ENCODE measurements at regions not wholly inside any gene's neighbourhood (a gene's known extent, or its start where the extent isn't known, plus 50 kb on each side); places are given as distances from the start of the nearest gene placed in this dataset.

DNA sequence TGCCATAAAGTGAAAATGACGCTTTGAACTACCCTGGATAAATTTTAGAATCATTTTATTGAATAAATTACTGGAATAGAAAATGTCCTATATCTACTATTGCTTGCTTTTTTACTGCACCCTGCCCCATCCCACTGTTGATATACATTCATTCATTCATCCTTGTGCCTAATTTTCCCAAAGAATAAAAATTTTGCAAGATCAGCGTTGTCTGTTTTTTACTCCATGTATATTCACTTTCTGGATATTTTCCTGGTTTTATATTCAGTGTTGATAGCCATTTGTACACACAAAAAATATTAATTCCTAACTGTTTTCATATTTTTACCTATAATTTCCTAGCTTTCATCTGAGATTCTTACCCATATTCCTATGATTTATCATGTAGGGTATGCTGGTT lies 262.9 kb upstream of the MAGI2 start:
- DNase-seq (ENCODE audit: low read depth in 3 of 3) = no peak

DNA sequence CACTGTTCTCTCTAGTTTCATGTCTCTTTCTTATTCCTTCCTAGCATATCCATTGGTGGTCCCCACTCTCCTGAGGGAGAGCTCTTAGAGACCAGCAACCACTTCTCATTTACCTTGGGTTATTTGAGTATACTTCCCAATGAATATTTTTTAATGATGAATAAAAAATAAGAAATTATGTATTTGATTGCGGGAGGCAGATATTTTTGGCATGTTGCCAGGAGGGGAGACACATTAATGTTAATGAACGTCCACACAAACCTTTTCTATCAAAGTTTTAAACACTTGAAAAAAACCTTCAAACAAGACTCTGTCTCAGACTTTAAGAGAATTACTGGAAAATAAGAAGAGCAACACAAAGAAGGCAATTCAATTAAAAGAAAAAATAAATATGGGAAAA lies 260.6 kb upstream of the MAGI2 start:
- DNase-seq (ENCODE audit: low read depth in 3 of 3) = no peak

DNA sequence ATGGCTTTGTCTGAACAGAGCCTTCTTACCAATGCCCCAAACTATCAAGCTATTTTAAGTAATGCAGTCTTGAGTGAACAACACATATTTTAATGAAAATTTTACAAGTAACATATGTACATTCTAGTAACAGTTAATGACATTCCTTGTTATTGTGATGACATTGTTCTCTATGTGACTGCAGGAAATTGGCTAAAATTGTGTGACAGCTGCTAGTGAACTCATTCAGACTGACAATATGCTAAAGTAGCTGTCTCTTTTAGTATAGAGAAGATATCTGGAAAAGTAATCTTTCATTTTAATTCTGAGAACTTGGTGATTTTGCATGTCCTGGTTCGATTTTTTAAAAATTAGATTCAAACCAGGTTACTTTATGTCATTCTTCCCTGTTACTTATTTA lies 259.8 kb upstream of the MAGI2 start:
- no peak for DNase-seq (ENCODE audit: low read depth in 3 of 3)

DNA sequence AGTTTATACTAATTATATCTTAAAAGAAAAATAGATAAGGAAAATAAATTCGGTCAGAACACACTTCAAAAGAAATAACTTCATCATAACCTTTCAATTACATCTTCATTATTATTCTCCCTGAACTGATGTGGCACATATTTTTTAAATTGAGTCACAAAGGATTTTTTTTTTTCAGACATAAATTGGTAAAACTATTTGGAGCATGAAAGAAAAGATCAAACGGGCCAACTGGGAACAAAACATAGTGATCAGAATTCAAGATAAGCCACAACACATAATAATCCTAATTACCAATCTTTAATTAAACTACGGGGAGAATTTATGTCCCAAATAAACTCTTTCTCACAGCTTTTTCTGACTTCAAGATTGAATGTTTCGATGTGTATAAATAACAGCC lies 258.2 kb upstream of the MAGI2 start:
- no peak for DNase-seq (ENCODE audit: low read depth in 3 of 3)

DNA sequence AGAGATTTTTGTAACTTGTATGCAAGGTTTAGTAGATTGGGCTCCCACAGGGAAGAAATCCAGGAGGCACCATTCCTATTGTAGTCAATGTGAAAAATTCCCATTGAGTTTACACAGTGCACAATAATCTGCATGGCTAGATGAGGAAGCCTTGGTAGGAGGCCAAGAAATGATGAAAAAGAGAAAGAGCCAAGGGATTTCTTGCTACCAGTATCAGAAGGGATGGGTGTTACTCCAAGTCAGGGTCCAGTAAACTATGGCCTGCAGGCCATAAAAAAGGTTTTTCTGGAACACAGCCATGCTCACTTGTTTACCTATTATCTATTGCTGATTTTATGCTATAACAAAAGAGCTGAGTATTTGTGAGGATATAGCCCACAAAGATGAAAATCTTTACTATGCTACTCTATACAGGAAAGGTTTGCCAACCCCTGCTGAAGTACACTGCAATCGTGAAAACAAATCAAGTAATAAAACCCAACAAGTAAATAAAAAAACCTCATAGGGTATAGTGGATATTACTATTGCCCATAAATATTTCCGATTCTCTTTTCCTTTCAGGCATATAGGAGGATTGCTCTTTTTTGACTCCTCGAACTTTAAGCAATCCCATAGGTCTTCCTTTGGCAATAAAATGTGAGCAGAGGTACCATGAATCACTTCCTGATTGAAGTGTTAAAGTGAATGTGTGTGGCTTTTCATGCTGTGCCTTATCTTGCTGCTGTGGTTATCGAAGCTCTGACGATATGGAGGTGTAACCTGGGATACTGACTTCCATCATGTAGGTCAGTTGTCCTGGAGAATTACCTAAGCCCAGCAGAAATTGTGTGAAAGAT lies 256.3 kb upstream of the MAGI2 start:
- DNase-seq (ENCODE audit: low read depth in 3 of 3) = no peak

DNA sequence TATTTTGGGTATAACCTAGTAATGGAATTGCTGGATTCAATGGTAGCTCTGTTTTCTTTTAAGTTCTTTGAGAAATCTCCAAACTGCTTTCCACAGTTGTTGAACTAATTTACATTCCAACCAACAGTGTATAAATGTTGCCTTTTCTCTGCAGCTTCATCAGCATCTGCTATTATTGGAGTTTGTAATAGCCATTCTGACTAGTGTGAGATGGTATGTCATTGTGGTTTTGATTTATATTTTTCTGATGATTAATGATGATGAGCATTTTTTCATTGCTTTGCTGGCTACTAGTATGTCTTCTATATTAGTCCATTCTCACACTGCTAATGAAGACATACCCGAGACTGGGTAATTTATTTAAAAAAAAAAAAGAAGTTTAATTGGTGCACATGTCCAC lies 248.6 kb upstream of the MAGI2 start:
- DNase-seq (ENCODE audit: low read depth in 3 of 3) = no peak

DNA sequence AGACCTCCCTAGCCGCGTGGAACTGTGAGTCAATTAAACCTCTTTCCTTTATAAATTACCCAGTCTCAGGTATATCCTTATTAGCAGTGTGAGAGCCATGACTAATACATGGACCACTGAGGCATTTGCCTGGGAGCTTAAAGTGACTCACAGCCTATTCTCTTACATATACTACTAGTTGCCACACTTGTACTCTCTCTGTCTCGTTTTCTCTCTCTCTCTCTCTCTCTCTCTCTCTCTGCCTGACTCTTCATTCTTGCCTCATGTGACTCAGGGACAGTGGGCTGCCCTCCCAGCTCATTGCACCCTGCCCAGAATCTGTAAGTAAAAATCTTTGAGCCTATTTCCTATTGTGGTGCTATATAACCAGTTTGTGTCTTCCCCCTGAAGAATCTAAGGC lies 238.5 kb upstream of the MAGI2 start:
- DNase-seq (ENCODE audit: low read depth in 3 of 3) = no peak

DNA sequence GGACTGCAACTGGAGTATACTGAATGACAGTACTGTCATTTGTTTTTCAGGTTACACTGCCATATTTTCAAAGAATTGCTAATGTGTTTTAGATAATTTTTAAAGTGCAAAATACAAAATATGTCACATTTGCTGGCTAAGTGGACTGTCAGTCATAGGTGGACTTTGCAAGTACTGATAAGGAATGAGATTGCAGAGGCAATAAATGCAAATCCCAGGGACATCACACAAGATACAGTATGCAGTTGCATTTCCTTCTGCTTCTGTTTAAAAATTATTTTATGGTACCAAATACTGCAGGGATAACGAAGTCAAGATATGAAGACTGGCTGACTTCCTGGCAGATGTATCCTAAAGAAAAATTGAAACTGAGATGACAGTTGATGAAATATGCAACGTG lies 237.6 kb upstream of the MAGI2 start:
- DNase-seq (ENCODE audit: low read depth in 3 of 3) = no peak

DNA sequence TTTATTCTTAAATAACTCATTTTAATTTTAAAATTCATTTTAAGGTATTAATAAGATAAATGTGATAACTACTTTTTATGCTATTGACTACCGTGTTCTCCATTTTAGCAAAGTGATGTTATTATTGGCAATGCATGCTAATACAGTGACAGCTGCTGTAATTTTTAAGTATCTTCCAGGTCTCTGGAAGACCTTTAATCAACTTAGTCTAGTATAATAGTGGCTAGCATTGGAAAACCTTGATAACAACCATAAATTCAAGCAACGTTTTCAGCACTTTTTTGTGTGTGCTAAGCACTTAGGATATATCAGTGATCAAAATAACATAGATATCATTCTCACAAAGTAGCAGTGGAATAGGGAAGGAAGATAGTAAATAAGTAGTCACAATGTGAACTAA lies 230.9 kb upstream of the MAGI2 start:
- no peak for DNase-seq (ENCODE audit: low read depth in 3 of 3)

DNA sequence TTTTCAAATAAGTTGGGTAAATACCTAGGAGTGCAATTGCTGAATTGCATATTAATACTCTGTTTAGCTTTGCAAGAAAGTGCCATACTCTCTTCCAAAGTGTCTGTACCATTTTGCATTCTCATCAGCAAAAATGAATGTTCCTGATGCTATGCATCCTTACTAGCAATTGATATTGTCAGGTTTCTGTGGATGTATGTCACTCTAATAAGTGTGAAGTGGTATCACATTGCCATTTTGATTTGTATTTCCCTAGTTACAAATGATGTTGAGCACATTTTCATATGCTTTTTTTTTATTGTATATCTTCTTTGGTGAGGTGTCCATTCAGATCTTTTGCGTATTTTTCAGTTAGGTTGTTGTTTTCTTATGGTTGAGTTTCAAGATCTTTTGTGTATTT lies 230.4 kb upstream of the MAGI2 start:
- no peak for DNase-seq (ENCODE audit: low read depth in 3 of 3)

DNA sequence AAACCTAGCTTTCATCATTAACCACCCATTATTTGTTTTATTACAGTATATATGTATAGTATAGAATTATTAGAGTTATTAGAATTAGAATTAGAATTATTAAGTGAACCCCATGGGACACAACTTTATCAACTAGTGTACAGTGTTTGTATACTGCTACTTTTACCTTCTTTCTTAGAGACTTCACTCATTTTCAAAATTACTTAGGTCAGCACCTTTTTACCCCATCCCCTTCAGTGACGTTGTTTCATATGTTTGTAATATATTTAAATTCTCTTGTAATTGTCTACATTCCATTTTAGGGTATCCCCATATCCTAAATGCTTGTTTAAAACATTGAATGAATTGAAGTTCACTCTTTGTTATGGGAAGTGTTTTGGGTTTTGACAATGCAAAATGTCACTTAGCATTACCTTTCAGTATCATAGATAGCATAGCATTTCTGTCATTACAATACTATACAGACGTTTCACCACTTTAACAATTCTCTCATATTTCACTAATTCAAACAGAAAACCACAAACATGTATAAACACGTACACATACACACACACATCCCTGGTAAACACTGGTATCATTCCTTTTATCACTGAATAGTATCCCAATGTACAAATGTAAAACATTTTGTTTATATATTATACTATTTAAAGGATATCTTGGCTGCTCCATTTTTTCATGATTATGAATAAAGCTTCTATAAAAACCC lies 229.9 kb upstream of the MAGI2 start:
- no peak for DNase-seq (ENCODE audit: low read depth in 3 of 3)

DNA sequence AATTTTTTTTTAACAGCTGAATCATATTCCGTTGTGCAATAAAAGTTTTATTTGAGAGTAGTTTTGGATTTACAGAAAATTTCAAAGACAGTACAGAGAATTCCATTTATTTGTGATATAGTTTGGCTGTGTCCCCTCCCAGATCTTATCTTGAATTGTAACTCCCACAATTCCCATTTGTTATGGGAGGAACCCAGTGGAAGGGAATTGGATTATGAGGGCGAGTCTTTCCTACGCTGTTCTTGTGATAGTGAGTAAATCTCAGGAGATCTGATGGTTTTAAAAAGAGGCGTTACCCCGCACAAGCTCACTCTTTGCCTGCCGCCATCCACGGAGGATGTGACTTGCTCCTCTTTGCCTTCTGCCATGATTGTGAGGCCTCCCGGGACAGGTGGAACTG lies 228.0 kb upstream of the MAGI2 start:
- no peak for DNase-seq (ENCODE audit: low read depth in 3 of 3)

DNA sequence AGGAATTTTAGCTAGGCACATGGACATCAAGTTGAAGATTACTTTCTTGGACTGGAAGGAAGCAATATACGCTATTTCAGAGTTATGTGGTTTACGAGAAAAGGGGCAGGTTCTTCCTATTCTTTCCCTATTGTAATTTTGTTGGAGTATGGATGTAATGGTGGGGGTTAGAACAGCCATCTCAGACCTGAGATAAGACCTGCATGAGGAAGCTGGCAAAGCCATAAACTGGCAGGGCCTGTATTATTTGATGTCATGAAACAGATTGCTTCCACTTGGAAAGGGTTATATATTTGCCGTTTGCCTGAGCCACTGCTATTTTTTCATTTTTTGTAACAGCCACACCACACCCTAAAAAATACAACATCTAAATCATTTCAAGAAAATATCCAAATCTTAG lies 220.5 kb upstream of the MAGI2 start:
- DNase-seq (ENCODE audit: low read depth in 3 of 3) = no peak

DNA sequence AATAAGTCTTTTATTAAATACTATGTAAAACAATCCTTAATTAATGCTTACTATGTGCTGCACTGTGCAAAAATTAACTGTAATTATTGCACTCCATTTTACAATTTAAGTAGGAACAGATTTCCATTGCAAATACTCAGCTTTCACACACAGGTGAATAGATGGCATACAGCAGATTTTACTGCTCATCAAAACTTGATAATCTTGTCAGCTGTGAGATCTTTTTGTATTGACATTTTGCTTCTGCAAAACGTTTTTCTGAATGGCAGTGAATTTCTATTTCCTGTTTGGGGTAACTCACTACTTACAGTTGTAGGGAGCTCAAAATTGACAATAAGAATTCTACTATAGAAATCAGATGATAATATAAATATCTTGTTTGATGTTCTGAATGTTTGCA lies 220.0 kb upstream of the MAGI2 start:
- DNase-seq (ENCODE audit: low read depth in 3 of 3) = no peak

DNA sequence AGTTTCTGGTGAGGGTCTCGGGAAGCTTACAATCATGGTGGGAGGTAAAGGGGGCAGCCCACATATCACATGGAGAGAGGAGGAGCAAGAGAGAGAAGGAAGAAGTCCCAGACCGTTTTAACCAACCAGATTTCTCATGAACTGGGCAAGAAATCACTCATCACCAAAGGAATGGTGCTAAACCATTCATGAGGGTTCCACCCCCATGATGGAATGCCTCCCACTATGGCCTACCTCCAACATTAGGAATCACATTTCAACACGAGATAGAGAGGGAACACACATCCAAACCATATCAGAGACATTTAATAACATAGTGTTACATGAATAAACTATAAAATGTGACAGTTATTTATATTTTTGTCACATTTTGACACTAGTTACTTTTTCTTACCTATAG lies 214.8 kb upstream of the MAGI2 start:
- DNase-seq (ENCODE audit: low read depth in 3 of 3) = no peak

DNA sequence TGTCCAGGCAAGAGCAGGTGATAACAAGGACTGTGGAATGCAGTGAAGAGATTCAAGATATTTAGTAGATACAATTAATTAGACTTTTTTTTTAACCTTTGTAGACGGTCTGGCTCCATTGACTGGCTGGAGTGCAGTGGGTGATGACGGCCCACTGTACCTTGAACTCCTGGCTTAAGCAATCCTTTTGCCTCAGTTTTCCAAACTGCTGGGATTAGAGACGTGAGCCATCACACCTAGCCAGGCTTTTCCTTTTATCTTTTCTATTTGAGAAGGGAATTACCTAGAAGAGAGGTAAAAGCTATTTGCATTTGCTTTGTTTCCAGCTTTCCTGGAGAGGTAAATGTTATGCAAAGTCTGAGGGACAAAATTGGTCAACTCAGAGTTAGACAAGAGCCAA lies 213.0 kb upstream of the MAGI2 start:
- no peak for DNase-seq (ENCODE audit: low read depth in 3 of 3)

DNA sequence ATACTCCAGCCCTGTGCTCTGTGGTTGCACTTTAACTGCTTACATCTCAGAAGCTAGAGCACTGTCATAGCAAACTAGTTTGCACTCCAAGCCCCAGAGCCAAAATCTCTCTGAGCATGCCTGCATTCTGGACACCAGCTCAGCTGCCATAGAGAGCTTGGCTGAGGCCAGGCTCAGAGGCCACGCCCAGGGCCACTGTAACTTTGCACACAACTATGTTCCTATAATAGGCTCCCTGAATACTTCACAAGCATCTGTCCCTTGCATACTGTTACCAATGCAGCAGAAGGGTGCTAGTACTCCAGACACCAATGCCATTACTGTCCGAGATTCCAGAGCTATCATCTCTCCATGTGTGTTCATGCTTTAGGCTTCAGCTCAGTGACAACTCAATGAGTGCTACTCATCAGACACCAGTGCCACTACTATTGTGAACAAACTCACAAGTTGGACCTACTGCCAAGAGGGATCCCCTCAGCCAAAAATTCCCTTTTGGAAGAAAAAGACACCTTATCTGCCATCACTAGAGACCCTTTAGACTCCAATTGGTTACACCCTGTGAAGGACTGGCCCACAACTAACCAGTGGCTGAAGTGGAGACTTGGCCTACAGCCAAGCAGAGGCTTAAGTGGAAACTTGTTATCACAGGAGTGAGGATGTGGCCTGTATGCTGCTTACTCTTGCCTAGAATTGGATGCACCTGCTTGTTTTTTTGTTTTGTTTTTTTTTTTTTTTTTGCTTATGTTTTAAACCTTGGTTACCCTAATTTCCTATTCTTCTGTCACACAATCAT lies 211.6 kb upstream of the MAGI2 start:
- no peak for DNase-seq (ENCODE audit: low read depth in 3 of 3)

DNA sequence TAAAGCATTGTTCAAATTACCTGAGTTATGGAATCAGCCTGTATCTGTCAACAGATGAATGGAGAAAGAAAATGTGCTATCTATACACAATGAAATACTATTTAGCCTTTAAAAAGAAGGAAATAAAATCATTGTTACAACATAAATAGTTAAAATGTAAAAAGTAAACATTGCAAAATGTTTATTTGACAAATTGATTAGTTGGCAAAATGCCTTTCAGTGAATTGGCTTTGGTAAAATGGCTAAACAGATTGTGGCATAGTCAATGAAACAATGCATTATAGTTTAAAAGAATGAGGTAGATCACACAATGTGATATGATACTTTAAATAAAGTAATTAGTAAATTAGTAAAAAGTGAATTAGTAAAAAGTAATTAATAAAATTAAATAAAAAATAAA lies 204.8 kb upstream of the MAGI2 start:
- no peak for DNase-seq (ENCODE audit: low read depth in 3 of 3)

DNA sequence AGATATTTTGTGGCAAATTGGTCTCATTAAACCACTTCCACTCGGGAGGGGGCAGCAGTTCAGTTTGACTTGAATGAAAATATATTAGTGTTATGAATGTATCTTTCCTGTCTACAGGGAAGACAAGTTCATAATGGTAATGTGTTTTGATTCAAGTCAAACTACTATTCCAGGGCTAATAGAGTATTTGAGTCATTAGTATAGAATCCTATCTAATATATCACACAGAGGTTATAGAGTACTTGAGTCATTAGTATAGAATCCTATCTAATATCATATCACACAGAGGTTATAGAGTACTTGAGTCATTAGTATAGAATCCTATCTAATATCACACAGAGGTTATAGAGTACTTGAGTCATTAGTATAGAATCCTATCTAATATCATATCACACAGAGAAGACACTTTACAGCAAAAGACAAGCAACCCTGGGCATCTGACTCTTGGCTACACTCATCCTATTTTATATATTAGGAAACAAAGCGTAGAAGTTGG lies 199.7 kb upstream of the MAGI2 start:
- DNase-seq (ENCODE audit: low read depth in 3 of 3) = no peak

DNA sequence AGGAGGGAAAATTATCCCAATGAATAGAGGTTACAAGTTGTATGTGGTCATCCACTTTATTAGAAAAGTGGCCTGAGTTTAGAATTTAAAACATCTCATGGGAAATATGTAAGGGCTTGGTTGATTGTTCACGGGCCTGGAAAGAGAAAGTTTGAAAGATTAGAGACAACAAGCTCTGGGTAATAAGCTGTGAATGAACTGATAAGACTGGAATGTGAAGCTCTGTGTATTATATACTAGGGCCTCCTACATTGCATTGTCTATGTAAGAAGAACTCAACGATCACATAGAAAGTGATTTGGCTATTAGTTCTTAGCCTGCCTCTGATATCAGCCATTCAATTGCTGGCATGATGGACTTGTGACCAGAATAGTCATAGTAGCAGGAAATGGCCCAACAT lies 199.2 kb upstream of the MAGI2 start:
- no peak for DNase-seq (ENCODE audit: low read depth in 3 of 3)

DNA sequence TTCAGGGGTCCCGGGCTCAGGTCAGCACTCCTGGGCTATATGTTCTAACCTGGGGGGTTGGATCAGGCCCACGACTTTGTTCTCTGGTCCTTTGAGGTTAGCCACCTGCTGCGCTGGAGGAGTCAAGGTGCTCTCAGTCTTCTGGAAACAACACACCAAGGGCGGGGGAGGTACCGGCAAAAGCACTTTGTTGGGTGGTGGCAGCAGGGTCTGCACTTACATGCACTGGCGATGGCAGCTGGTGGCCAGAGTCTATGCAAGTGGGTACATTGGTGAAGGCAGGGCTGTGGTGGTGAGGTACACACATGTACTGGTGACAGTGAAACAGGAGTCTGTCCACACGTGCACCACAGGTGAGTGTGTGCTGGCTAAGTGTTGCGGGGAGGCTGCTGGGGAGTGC lies 194.2 kb upstream of the MAGI2 start:
- no peak for DNase-seq (ENCODE audit: low read depth in 3 of 3)

DNA sequence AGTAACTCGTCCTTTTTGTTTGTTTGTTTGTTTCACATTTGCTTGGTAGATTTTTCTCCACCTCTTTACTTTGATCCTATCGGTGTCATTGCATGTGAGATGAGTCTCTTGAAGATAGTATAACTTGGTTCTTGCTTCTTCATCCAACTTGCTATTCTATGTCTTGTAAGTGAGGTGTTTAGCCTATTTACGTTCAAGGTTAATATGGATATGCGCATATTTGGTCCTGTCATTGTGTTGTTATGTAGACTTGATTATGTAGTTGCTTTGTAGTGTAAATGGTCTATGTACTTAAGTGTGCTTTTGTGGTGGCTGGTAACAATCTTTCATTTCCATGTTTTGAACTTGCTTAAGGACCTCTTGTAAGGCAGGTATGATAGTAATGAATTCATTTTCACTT lies 192.8 kb upstream of the MAGI2 start:
- DNase-seq (ENCODE audit: low read depth in 3 of 3) = no peak

DNA sequence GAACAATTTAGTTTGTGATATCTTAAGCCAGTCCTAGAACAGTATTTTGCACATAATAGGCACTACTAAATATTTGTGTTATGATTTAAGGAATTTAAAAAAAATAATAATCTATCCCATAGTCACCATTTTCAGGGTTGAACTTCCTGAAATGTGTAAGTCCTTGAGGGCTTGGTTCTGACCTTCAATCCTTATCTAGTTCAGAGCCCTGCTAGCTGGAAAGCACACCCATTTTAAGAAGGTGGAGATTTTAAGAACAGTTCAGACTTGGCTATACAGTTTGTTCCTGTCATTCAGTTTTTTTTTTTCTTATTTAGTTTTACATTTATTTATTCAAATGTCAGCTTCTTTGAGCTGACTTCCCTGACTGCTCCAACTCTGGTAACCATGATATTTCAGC lies 183.4 kb upstream of the MAGI2 start:
- DNase-seq (ENCODE audit: low read depth in 3 of 3) = no peak

All from stimulated activated CD4-positive, alpha-beta T cell treated with anti-CD3 and anti-CD28 coated beads, TNF-alpha, amount 100 ng/mL, for 24 hours (primary cell).